Left ventricle myocardium inferior (tissue), 1 donor: ENCODE measurements at regions not wholly inside any gene's neighbourhood (a gene's known extent, or its start where the extent isn't known, plus 50 kb on each side); places are given as distances from the start of the nearest gene placed in this dataset.
"Not testable (repeated sequence)": the region's sequence is repeated elsewhere in the genome, so short reads cannot be mapped to it uniquely, and the experiment has no call there.

Source experiments
- DNase-seq: peaks from one replicate; pipeline ENCODE4 v3.0.0-alpha.2; 2020
- H3K27ac ChIP-seq: fragments of 200-600 bp; replicated peaks from 2 replicates; pipeline ENCODE4 v1.8.0; 2021
- H3K27me3 ChIP-seq: fragments of 200-600 bp; 2 replicates; pipeline ENCODE4 v1.8.0; 2021; ENCODE audit warnings: low read depth
- H3K36me3 ChIP-seq: fragments of 200-600 bp; 2 replicates; pipeline ENCODE4 v1.8.0; 2021
- H3K4me1 ChIP-seq: fragments of 200-600 bp; 2 replicates; pipeline ENCODE4 v1.8.0; 2021
- H3K4me3 ChIP-seq: fragments of 200-600 bp; 2 replicates; pipeline ENCODE4 v1.8.0; 2021; ENCODE audit warnings: mild to moderate bottlenecking, moderate library complexity
- H3K9me3 ChIP-seq: fragments of 200-600 bp; replicated peaks from 2 replicates; pipeline ENCODE4 v1.8.0; 2021
- intact Hi-C: fragments of 100-400 bp; cut with micrococcal nuclease; formaldehyde crosslinking; loops from one replicate; pipeline ENCODE4 v1.11.0; 2022
- TF ChIP-seq, protein P1 (sequence below): fragments of 200-600 bp; IDR thresholded peaks from 2 replicates; pipeline ENCODE4 v1.8.0; 2021; ENCODE audit warnings: antibody characterized with exemption, mild to moderate bottlenecking, borderline replicate concordance
- donor health status: DM: no; HTN: yes; CAD: no; lungs with severe emphysema.

DNA sequence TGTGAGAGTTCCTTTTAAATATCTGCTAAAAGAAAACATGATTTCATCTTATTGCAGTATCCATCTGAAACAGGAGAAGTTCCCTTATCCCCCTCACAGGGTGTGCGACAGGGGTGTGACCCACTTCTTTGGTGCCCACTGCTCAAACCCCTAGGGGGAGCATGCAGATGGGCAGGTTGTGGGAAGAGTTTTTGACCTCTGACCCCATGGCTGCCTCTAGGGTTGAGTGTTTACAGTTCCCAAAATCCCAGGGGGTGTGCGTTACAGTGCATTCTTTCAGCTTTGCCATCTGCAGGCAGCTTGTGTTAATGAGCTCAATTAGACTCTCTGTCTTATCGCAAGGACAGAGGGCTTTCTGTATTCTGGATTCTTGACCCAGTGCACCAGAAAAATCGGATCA is 443.2 kb upstream of the FRG2C start:
- TF ChIP-seq, protein P1, sequence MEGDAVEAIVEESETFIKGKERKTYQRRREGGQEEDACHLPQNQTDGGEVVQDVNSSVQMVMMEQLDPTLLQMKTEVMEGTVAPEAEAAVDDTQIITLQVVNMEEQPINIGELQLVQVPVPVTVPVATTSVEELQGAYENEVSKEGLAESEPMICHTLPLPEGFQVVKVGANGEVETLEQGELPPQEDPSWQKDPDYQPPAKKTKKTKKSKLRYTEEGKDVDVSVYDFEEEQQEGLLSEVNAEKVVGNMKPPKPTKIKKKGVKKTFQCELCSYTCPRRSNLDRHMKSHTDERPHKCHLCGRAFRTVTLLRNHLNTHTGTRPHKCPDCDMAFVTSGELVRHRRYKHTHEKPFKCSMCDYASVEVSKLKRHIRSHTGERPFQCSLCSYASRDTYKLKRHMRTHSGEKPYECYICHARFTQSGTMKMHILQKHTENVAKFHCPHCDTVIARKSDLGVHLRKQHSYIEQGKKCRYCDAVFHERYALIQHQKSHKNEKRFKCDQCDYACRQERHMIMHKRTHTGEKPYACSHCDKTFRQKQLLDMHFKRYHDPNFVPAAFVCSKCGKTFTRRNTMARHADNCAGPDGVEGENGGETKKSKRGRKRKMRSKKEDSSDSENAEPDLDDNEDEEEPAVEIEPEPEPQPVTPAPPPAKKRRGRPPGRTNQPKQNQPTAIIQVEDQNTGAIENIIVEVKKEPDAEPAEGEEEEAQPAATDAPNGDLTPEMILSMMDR: no peak
- intact Hi-C loops: no loop called here
- Histone ChIP-seq H3K27me3 (no peaks in the 10 kb centered on the region), H3K4me3 (no peak overlapping the region), H3K27ac (no peak overlapping the region), H3K9me3 (no peaks in the 10 kb centered on the region), H3K4me1 (no peaks in the 10 kb centered on the region), H3K36me3 (no peaks in the 10 kb centered on the region)
- DNase-seq: no peak

- H3K4me3 ChIP-seq: no peak overlapping the region
- TF ChIP-seq, protein P1: no peak
- intact Hi-C loops: no loop called here
- no peaks in the 10 kb centered on the region for H3K9me3 ChIP-seq
- H3K36me3 ChIP-seq: no peaks in the 10 kb centered on the region
- no peaks in the 10 kb centered on the region for H3K4me1 ChIP-seq
- peaks cover 13% of the 10 kb centered on the region for H3K27me3 ChIP-seq
- H3K27ac ChIP-seq: no peak overlapping the region
- no peak for DNase-seq
Measured at GRCh38 chr3:75224412-75224811, 439.7 kb upstream of the FRG2C start.

GRCh38 chr3:75232216-75232615 is 431.9 kb upstream of the FRG2C start:
- Histone ChIP-seq H3K36me3 (no peaks in the 10 kb centered on the region), H3K4me1 (no peaks in the 10 kb centered on the region), H3K4me3 (no peak overlapping the region), H3K9me3 (no peaks in the 10 kb centered on the region), H3K27me3 (peaks cover 30% of the 10 kb centered on the region), H3K27ac (no peak overlapping the region)
- TF ChIP-seq, protein P1: no peak
- no peak for DNase-seq
- intact Hi-C loops: no loop called here

- no peak for DNase-seq
- H3K27ac ChIP-seq: no peak overlapping the region
- H3K36me3 ChIP-seq: no peaks in the 10 kb centered on the region
- TF ChIP-seq, protein P1: no peak
- no peak overlapping the region for H3K4me3 ChIP-seq
- no peaks in the 10 kb centered on the region for H3K9me3 ChIP-seq
- intact Hi-C loops: no loop called here
- H3K4me1 ChIP-seq: no peaks in the 10 kb centered on the region
- peaks cover 13% of the 10 kb centered on the region for H3K27me3 ChIP-seq
Measured at GRCh38 chr3:75235631-75236030, 428.5 kb upstream of the FRG2C start.

DNA sequence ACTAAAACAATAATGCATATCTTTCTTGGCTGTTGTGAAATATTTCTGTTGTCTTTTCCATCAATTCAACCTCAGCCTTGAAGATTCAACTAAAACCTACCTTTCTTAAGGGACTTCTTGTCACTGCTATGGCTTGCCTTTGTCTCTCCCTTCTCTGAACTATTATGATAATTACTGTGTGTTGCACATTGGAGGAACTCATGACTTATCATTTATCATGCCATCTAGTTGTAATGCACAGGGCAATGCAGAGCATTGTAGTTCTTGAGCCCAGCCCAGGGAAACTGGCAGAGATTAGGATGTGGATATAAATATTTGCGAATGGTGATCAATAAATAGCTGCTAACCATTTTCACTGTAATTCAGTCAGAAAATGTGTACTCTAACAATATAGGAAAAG is 427.1 kb upstream of the FRG2C start:
- intact Hi-C loops: no loop called here
- H3K9me3 ChIP-seq: no peaks in the 10 kb centered on the region
- no peak overlapping the region for H3K27ac ChIP-seq
- no peaks in the 10 kb centered on the region for H3K36me3 ChIP-seq
- H3K4me3 ChIP-seq: no peak overlapping the region
- peaks cover 13% of the 10 kb centered on the region for H3K27me3 ChIP-seq
- no peak for DNase-seq
- no peaks in the 10 kb centered on the region for H3K4me1 ChIP-seq
- TF ChIP-seq, protein P1: no peak

DNA sequence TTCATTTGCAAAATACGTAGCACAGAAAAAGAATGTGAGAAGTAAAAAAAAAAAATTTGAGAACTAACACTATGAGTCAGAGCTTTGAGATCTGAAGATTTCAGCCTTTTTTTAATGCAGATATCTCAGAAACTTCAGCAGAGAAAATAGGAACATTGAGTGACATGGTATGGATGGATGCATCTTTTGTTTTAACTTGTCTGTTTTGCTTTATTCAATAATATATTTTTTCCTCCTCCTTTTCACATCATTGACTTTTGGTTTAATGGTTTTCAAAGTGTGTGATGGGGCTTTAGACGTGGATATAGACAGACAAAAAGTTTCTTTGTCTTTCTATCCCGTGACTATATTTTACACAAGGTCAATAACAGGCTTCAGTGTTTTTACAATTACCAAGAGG is 426.7 kb upstream of the FRG2C start:
- Histone ChIP-seq H3K27ac (no peak overlapping the region), H3K36me3 (no peaks in the 10 kb centered on the region), H3K4me1 (no peaks in the 10 kb centered on the region), H3K4me3 (no peak overlapping the region), H3K27me3 (peaks cover 13% of the 10 kb centered on the region), H3K9me3 (no peaks in the 10 kb centered on the region)
- DNase-seq: no peak
- TF ChIP-seq, protein P1: no peak
- intact Hi-C loops: no loop called here

DNA sequence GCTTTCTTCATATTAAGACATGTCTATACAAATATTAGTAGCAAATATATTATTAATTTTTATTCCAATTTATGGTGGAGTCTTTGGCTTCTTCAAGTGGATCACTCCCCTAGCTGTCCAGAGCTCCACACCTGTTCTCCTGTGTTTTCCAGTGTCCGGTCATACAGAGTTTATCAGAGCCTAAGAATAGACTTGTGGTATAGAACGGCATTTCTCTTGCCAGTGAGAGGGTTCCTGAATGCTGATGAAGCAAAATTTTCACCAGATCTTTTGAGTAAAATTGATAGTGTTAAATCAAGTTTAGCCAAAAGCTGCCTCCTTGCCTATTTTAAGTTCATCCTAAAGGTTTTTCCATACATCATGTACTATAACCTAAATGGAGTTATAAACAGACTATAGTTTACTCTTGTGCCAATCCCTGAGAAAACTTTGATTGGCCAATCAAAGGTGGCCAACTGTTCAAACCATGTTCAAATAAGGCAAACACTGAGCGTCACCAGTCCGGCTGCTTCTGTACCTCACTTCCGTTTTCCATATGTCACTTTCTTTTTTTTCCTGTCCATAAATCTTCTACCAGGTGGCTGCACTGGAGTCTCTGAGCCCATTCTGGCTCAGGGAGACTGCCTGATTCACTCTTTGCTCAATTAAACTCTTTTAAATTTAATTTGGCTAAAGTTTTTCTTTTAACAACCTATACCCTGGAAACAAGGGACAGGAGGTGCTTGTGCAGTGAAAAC is 422.7 kb upstream of the FRG2C start:
- H3K4me1 ChIP-seq, H3K4me3 ChIP-seq, H3K9me3 ChIP-seq, DNase-seq, intact Hi-C loops, H3K36me3 ChIP-seq, H3K27me3 ChIP-seq, H3K27ac ChIP-seq: not testable (repeated sequence)
